Glutamatergic neuron (in vitro differentiated cells): ENCODE measurements at regions not wholly inside any gene's neighbourhood (a gene's known extent, or its start where the extent isn't known, plus 50 kb on each side); places are given as distances from the start of the nearest gene placed in this dataset.

Experiments
- DNase-seq: peaks from one replicate; pipeline ENCODE4 v3.0.0; 2022
- H3K27ac Mint-ChIP-seq: one replicate; pipeline ENCODE4 v1.8.0; 2020; ENCODE audit warnings: mild to moderate bottlenecking, mixed read lengths, inconsistent platforms; ENCODE audit not compliant: unreplicated experiment
- H3K27me3 Mint-ChIP-seq: one replicate; pipeline ENCODE4 v1.8.0; 2020; ENCODE audit warnings: mild to moderate bottlenecking, moderate library complexity, mixed read lengths, inconsistent platforms; ENCODE audit not compliant: unreplicated experiment
- H3K36me3 Mint-ChIP-seq: one replicate; pipeline ENCODE4 v1.8.0; 2020; ENCODE audit warnings: mild to moderate bottlenecking, mixed read lengths, inconsistent platforms; ENCODE audit not compliant: unreplicated experiment
- H3K4me1 Mint-ChIP-seq: one replicate; pipeline ENCODE4 v1.8.0; 2020; ENCODE audit warnings: mild to moderate bottlenecking, low read depth, mixed read lengths, inconsistent platforms; ENCODE audit not compliant: unreplicated experiment
- H3K4me3 Mint-ChIP-seq: one replicate; pipeline ENCODE4 v1.8.0; 2020; ENCODE audit warnings: mild to moderate bottlenecking, mixed read lengths, inconsistent platforms; ENCODE audit not compliant: unreplicated experiment
- H3K9me3 Mint-ChIP-seq: one replicate; pipeline ENCODE4 v1.8.0; 2020; ENCODE audit warnings: mild to moderate bottlenecking, moderate library complexity, mixed read lengths, inconsistent platforms; ENCODE audit not compliant: unreplicated experiment
- CTCF ChIP-seq: fragments of 200-600 bp; sonication (generic); IDR thresholded peaks from one replicate; pipeline ENCODE4 v1.5.0; 2021; ENCODE audit not compliant: partially characterized antibody, unreplicated experiment

GRCh38 chr16:64138006-64138405 is 983.9 kb downstream of the CDH11 start:
- no peak for TF ChIP-seq CTCF
- H3K9me3 Mint-ChIP-seq = no peaks in the 10 kb centered on the region
- peaks cover 2% of the 10 kb centered on the region for H3K27me3 Mint-ChIP-seq
- H3K4me1 Mint-ChIP-seq = no peaks in the 10 kb centered on the region
- H3K27ac Mint-ChIP-seq = no peak overlapping the region
- no peak overlapping the region for H3K4me3 Mint-ChIP-seq
- no peak for DNase-seq
- no peaks in the 10 kb centered on the region for H3K36me3 Mint-ChIP-seq

GRCh38 chr16:64136743-64137142 is 985.1 kb downstream of the CDH11 start:
- Mint-ChIP-seq H3K27ac (no peak overlapping the region), H3K27me3 (peaks cover 2% of the 10 kb centered on the region)

GRCh38 chr16:64136314-64136713 is 985.5 kb downstream of the CDH11 start:
- no peak for DNase-seq
- H3K27ac Mint-ChIP-seq = no peak overlapping the region
- H3K4me1 Mint-ChIP-seq = no peaks in the 10 kb centered on the region
- no peak for TF ChIP-seq CTCF
- no peak overlapping the region for H3K4me3 Mint-ChIP-seq
- H3K36me3 Mint-ChIP-seq = no peaks in the 10 kb centered on the region
- H3K9me3 Mint-ChIP-seq = no peaks in the 10 kb centered on the region
- peaks cover 2% of the 10 kb centered on the region for H3K27me3 Mint-ChIP-seq

More at GRCh38 chr16:64136743-64137142, 985.1 kb downstream of the CDH11 start:
- TF ChIP-seq CTCF = no peak
- Mint-ChIP-seq H3K4me3 (no peak overlapping the region), H3K4me1 (no peaks in the 10 kb centered on the region), H3K36me3 (no peaks in the 10 kb centered on the region), H3K9me3 (no peaks in the 10 kb centered on the region)
- DNase-seq = no peak

- Mint-ChIP-seq H3K27ac (no peak overlapping the region), H3K36me3 (no peaks in the 10 kb centered on the region), H3K4me1 (no peaks in the 10 kb centered on the region), H3K9me3 (no peaks in the 10 kb centered on the region), H3K4me3 (no peak overlapping the region), H3K27me3 (peaks cover 2% of the 10 kb centered on the region)
- TF ChIP-seq CTCF = no peak
- no peak for DNase-seq
Observed at GRCh38 chr16:64133366-64133765, 988.5 kb downstream of the CDH11 start.

GRCh38 chr16:64132759-64133361 is 989.0 kb downstream of the CDH11 start:
- DNase-seq = no peak
- peaks cover 2% of the 10 kb centered on the region for H3K27me3 Mint-ChIP-seq
- no peak overlapping the region for H3K4me3 Mint-ChIP-seq
- no peaks in the 10 kb centered on the region for H3K4me1 Mint-ChIP-seq
- TF ChIP-seq CTCF = no peak
- H3K9me3 Mint-ChIP-seq = no peaks in the 10 kb centered on the region
- H3K36me3 Mint-ChIP-seq = no peaks in the 10 kb centered on the region
- H3K27ac Mint-ChIP-seq = no peak overlapping the region
